Naive B cell (primary cell): ENCODE measurements at regions not wholly inside any gene's neighbourhood (a gene's known extent, or its start where the extent isn't known, plus 50 kb on each side); places are given as distances from the start of the nearest gene placed in this dataset.
"Not testable (repeated sequence)": the region's sequence is repeated elsewhere in the genome, so short reads cannot be mapped to it uniquely, and the experiment has no call there.

Experiments
- ATAC-seq, 2 donors: fragments of 150-1000 bp; cut with Tn5 transposase; 2 replicates each; pipeline ENCODE4 v1.10.0; 2021; ENCODE audit warnings: low read depth in 2 of 2, mild to moderate bottlenecking in 2 of 2, moderate library complexity in 2 of 2
- DNase-seq: peaks from one replicate; pipeline ENCODE4 v3.0.0; 2022
- H3K27ac Mint-ChIP-seq, 6 donors: one replicate each; pipeline ENCODE4 v1.8.0; 2020 to 2022; ENCODE audit warnings: mild to moderate bottlenecking in 6 of 6, mixed read lengths in 6 of 6, moderate library complexity in 5 of 6, inconsistent platforms in 2 of 6
- H3K27me3 Mint-ChIP-seq, 3 donors: one replicate each; pipeline ENCODE4 v1.8.0; 2021 to 2022; ENCODE audit warnings: mixed read lengths in 3 of 3, mild to moderate bottlenecking in 1 of 3
- H3K36me3 Mint-ChIP-seq, 2 donors: one replicate each; pipeline ENCODE4 v1.8.0; 2020 to 2022; ENCODE audit warnings: mixed read lengths in 2 of 2, inconsistent platforms in 1 of 2, mild to moderate bottlenecking in 1 of 2
- H3K4me1 Mint-ChIP-seq, 3 donors: one replicate each; pipeline ENCODE4 v1.8.0; 2020 to 2022; ENCODE audit warnings: mixed read lengths in 3 of 3, inconsistent platforms in 1 of 3, mild to moderate bottlenecking in 1 of 3, moderate library complexity in 1 of 3
- H3K4me3 Mint-ChIP-seq, 8 donors: one replicate each; pipeline ENCODE4 v1.8.0; 2020 to 2022; ENCODE audit warnings: mild to moderate bottlenecking in 8 of 8, mixed read lengths in 8 of 8, moderate library complexity in 8 of 8, inconsistent platforms in 2 of 8
- H3K9me3 Mint-ChIP-seq, 7 donors: one replicate each; pipeline ENCODE4 v1.8.0; 2020 to 2022; ENCODE audit warnings: mixed read lengths in 7 of 7, mild to moderate bottlenecking in 5 of 7, inconsistent platforms in 2 of 7, moderate library complexity in 1 of 7

GRCh38 chr3:168807448-168807847 lies 711.7 kb upstream of the GOLIM4 start:
- ATAC-seq (no peak), DNase-seq (no peak)
- Mint-ChIP-seq H3K27ac (no peak overlapping the region), H3K4me3 (no peak overlapping the region), H3K27me3 (no peaks in the 10 kb centered on the region), H3K36me3 (no peaks in the 10 kb centered on the region), H3K9me3 (no peaks in the 10 kb centered on the region), H3K4me1 (no peaks in the 10 kb centered on the region)

GRCh38 chr3:168806871-168807270 lies 711.1 kb upstream of the GOLIM4 start:
- ATAC-seq = no peak
- DNase-seq = no peak
- Mint-ChIP-seq H3K4me3 (no peak overlapping the region), H3K27me3 (no peaks in the 10 kb centered on the region), H3K36me3 (no peaks in the 10 kb centered on the region), H3K9me3 (no peaks in the 10 kb centered on the region), H3K4me1 (no peaks in the 10 kb centered on the region), H3K27ac (no peak overlapping the region)

- no peaks in the 10 kb centered on the region for H3K27me3 Mint-ChIP-seq
- H3K9me3 Mint-ChIP-seq = no peaks in the 10 kb centered on the region
- H3K4me1 Mint-ChIP-seq = no peaks in the 10 kb centered on the region
- H3K27ac Mint-ChIP-seq = no peak overlapping the region
- no peak overlapping the region for H3K4me3 Mint-ChIP-seq
- ATAC-seq (no peak), DNase-seq (no peak)
- no peaks in the 10 kb centered on the region for H3K36me3 Mint-ChIP-seq
Measured at GRCh38 chr3:168803536-168803935, 707.8 kb upstream of the GOLIM4 start.

- H3K27me3 Mint-ChIP-seq = no peaks in the 10 kb centered on the region
- ATAC-seq = no peak
- H3K36me3 Mint-ChIP-seq = no peaks in the 10 kb centered on the region
- H3K9me3 Mint-ChIP-seq = no peaks in the 10 kb centered on the region
- no peak overlapping the region for H3K4me3 Mint-ChIP-seq
- no peak overlapping the region for H3K27ac Mint-ChIP-seq
- H3K4me1 Mint-ChIP-seq = no peaks in the 10 kb centered on the region
- no peak for DNase-seq
Measured at GRCh38 chr3:168802766-168803165, 707.0 kb upstream of the GOLIM4 start.

- ATAC-seq (no peak), DNase-seq (no peak)
- H3K36me3 Mint-ChIP-seq = no peaks in the 10 kb centered on the region
- H3K4me3 Mint-ChIP-seq = no peak overlapping the region
- H3K4me1 Mint-ChIP-seq = no peaks in the 10 kb centered on the region
- no peaks in the 10 kb centered on the region for H3K9me3 Mint-ChIP-seq
- H3K27me3 Mint-ChIP-seq = no peaks in the 10 kb centered on the region
- no peak overlapping the region for H3K27ac Mint-ChIP-seq
Measured at GRCh38 chr3:168801794-168802193, 706.1 kb upstream of the GOLIM4 start.

GRCh38 chr3:168796339-168796738 lies 700.6 kb upstream of the GOLIM4 start:
- no peak overlapping the region for H3K27ac Mint-ChIP-seq
- H3K9me3 Mint-ChIP-seq = no peaks in the 10 kb centered on the region
- H3K4me3 Mint-ChIP-seq = no peak overlapping the region
- no peak for ATAC-seq
- no peaks in the 10 kb centered on the region for H3K36me3 Mint-ChIP-seq
- no peak for DNase-seq
- no peaks in the 10 kb centered on the region for H3K27me3 Mint-ChIP-seq
- H3K4me1 Mint-ChIP-seq = no peaks in the 10 kb centered on the region

GRCh38 chr3:168794427-168794826 lies 698.7 kb upstream of the GOLIM4 start:
- no peak overlapping the region for H3K27ac Mint-ChIP-seq
- H3K4me3 Mint-ChIP-seq = no peak overlapping the region
- H3K27me3 Mint-ChIP-seq = no peaks in the 10 kb centered on the region
- no peak for DNase-seq
- H3K4me1 Mint-ChIP-seq = no peaks in the 10 kb centered on the region
- no peak for ATAC-seq
- H3K36me3 Mint-ChIP-seq = no peaks in the 10 kb centered on the region
- no peaks in the 10 kb centered on the region for H3K9me3 Mint-ChIP-seq

- H3K4me3 Mint-ChIP-seq = no peak overlapping the region
- no peak overlapping the region for H3K27ac Mint-ChIP-seq
- DNase-seq (no peak), ATAC-seq (no peak)
- no peaks in the 10 kb centered on the region for H3K27me3 Mint-ChIP-seq
- no peaks in the 10 kb centered on the region for H3K36me3 Mint-ChIP-seq
- H3K4me1 Mint-ChIP-seq = no peaks in the 10 kb centered on the region
- peaks cover 0 to 27% (median 6%) of the 10 kb centered on the region in 7 donors for H3K9me3 Mint-ChIP-seq
Measured at GRCh38 chr3:168782193-168782592, 686.5 kb upstream of the GOLIM4 start.

GRCh38 chr3:168779970-168780645 lies 684.4 kb upstream of the GOLIM4 start:
- not testable (repeated sequence) for H3K27ac Mint-ChIP-seq, H3K4me1 Mint-ChIP-seq, DNase-seq, H3K27me3 Mint-ChIP-seq, H3K4me3 Mint-ChIP-seq, H3K36me3 Mint-ChIP-seq, ATAC-seq
- peaks cover 0 to 11% (median 5%) of the 10 kb centered on the region in 7 donors for H3K9me3 Mint-ChIP-seq

GRCh38 chr3:168753724-168754123 lies 658.0 kb upstream of the GOLIM4 start:
- DNase-seq (no peak), ATAC-seq (no peak)
- Mint-ChIP-seq H3K9me3 (peaks cover 0 to 3% (median 0%) of the 10 kb centered on the region in 7 donors), H3K36me3 (no peaks in the 10 kb centered on the region), H3K27ac (no peak overlapping the region), H3K4me3 (no peak overlapping the region), H3K27me3 (no peaks in the 10 kb centered on the region), H3K4me1 (no peaks in the 10 kb centered on the region)

- H3K36me3 Mint-ChIP-seq = no peaks in the 10 kb centered on the region
- no peaks in the 10 kb centered on the region for H3K27me3 Mint-ChIP-seq
- no peak overlapping the region for H3K27ac Mint-ChIP-seq
- ATAC-seq (no peak), DNase-seq (no peak)
- no peaks in the 10 kb centered on the region for H3K9me3 Mint-ChIP-seq
- H3K4me1 Mint-ChIP-seq = no peaks in the 10 kb centered on the region
- no peak overlapping the region for H3K4me3 Mint-ChIP-seq
Measured at GRCh38 chr3:168752339-168752738, 656.6 kb upstream of the GOLIM4 start.

GRCh38 chr3:168747697-168748096 lies 652.0 kb upstream of the GOLIM4 start:
- no peak overlapping the region for H3K27ac Mint-ChIP-seq
- H3K36me3 Mint-ChIP-seq = no peaks in the 10 kb centered on the region
- H3K4me3 Mint-ChIP-seq = no peak overlapping the region
- no peak for ATAC-seq
- no peaks in the 10 kb centered on the region for H3K4me1 Mint-ChIP-seq
- DNase-seq = no peak
- peaks cover 0 to 4% (median 0%) of the 10 kb centered on the region in 3 donors for H3K27me3 Mint-ChIP-seq
- peaks cover 0 to 26% (median 7%) of the 10 kb centered on the region in 7 donors for H3K9me3 Mint-ChIP-seq

GRCh38 chr3:168738527-168739325 lies 643.0 kb upstream of the GOLIM4 start:
- DNase-seq (no peak), ATAC-seq (no peak)
- peaks cover 3 to 22% (median 8%) of the 10 kb centered on the region in 7 donors for H3K9me3 Mint-ChIP-seq
- H3K36me3 Mint-ChIP-seq = no peaks in the 10 kb centered on the region
- no peak overlapping the region for H3K4me3 Mint-ChIP-seq
- peaks cover 0 to 4% (median 0%) of the 10 kb centered on the region in 3 donors for H3K27me3 Mint-ChIP-seq
- no peaks in the 10 kb centered on the region for H3K4me1 Mint-ChIP-seq
- no peak overlapping the region for H3K27ac Mint-ChIP-seq

GRCh38 chr3:168736202-168736601 lies 640.5 kb upstream of the GOLIM4 start:
- DNase-seq (no peak), ATAC-seq (no peak)
- peaks cover 6 to 26% (median 8%) of the 10 kb centered on the region in 7 donors for H3K9me3 Mint-ChIP-seq
- no peaks in the 10 kb centered on the region for H3K4me1 Mint-ChIP-seq
- no peak overlapping the region for H3K4me3 Mint-ChIP-seq
- no peaks in the 10 kb centered on the region for H3K27me3 Mint-ChIP-seq
- H3K27ac Mint-ChIP-seq = no peak overlapping the region
- H3K36me3 Mint-ChIP-seq = no peaks in the 10 kb centered on the region
